CD14-positive monocyte (primary cell): ENCODE measurements at regions not wholly inside any gene's neighbourhood (a gene's known extent, or its start where the extent isn't known, plus 50 kb on each side); places are given as distances from the start of the nearest gene placed in this dataset.
"Not testable (repeated sequence)": the region's sequence is repeated elsewhere in the genome, so short reads cannot be mapped to it uniquely, and the experiment has no call there.

Experiments
- DNase-seq, 3 donors: peaks; one replicate each; pipeline ENCODE4 v3.0.0-alpha.2; 2011 to 2022
- H2AFZ ChIP-seq: 2 replicates; pipeline ENCODE4 v1.6.0; 2012; ENCODE audit warnings: mild to moderate bottlenecking, low read depth, low read length, inconsistent platforms; ENCODE audit not compliant: insufficient read depth, poor library complexity, severe bottlenecking
- H3K27ac ChIP-seq, 2 donors: 1 replicate in 1 of 2; 2 replicates in 1 of 2; pipeline ENCODE4 v1.5.1; 2012 to 2013; ENCODE audit warnings: low read length in 2 of 2, control low read depth in 1 of 2, inconsistent platforms in 1 of 2, low read depth in 1 of 2, mild to moderate bottlenecking in 1 of 2
- H3K27me3 ChIP-seq, 2 donors: one replicate each; pipeline versions ENCODE4 v1.6.0 to v1.6.1; 2011 to 2013; ENCODE audit warnings: low read length in 2 of 2; ENCODE audit not compliant: control insufficient read depth in 2 of 2, insufficient read depth in 2 of 2
- H3K36me3 ChIP-seq, 2 donors: replicated peaks in 1 of 2; 1 replicate in 1 of 2; 2 replicates in 1 of 2; pipeline versions ENCODE4 v1.5.1 to v1.6.1; 2012 to 2013; ENCODE audit warnings: low read length in 2 of 2, control low read depth in 1 of 2, inconsistent platforms in 1 of 2, mild to moderate bottlenecking in 1 of 2; ENCODE audit not compliant: insufficient read depth in 2 of 2, control insufficient read depth in 1 of 2
- H3K4me1 ChIP-seq, 2 donors: 1 replicate in 1 of 2; 2 replicates in 1 of 2; pipeline versions ENCODE4 v1.5.1 to v1.6.1; 2012 to 2013; ENCODE audit warnings: low read length in 2 of 2, control low read depth in 1 of 2, inconsistent platforms in 1 of 2, mild to moderate bottlenecking in 1 of 2, moderate library complexity in 1 of 2; ENCODE audit not compliant: insufficient read depth in 2 of 2, control insufficient read depth in 1 of 2
- H3K4me2 ChIP-seq: replicated peaks from 2 replicates; pipeline ENCODE3; 2012; ENCODE audit warnings: low read length, moderate library complexity, mild to moderate bottlenecking; ENCODE audit not compliant: poor library complexity, severe bottlenecking; ENCODE audit errors: extremely low read depth
- H3K4me3 ChIP-seq, 3 experiments: fragments of 200-600 bp in 1 of 3; sonication (generic) in 1 of 3; replicated peaks in 1 of 3; 1 replicate in 2 of 3; 2 replicates in 1 of 3; pipeline ENCODE4 v1.5.1; 2011 to 2013; ENCODE audit warnings: low read length in 3 of 3, mild to moderate bottlenecking in 3 of 3, control low read depth in 2 of 3, low read depth in 2 of 3, inconsistent platforms in 1 of 3, moderate library complexity in 1 of 3
- H3K79me2 ChIP-seq: 2 replicates; pipeline ENCODE4 v1.6.0; 2012; ENCODE audit warnings: mild to moderate bottlenecking, control low read depth, inconsistent platforms, low read length, moderate library complexity; ENCODE audit not compliant: insufficient read depth
- H3K9ac ChIP-seq: 2 replicates; pipeline ENCODE4 v1.6.0; 2017; ENCODE audit warnings: low read length, mild to moderate bottlenecking; ENCODE audit not compliant: insufficient read depth, poor library complexity, severe bottlenecking
- H3K9me3 ChIP-seq, 2 donors: replicated peaks in 1 of 2; 1 replicate in 1 of 2; 2 replicates in 1 of 2; pipeline versions ENCODE4 v1.5.1 to v1.6.1; 2012 to 2013; ENCODE audit warnings: low read length in 2 of 2, control low read depth in 1 of 2; ENCODE audit not compliant: control insufficient read depth in 1 of 2, insufficient read depth in 1 of 2
- H4K20me1 ChIP-seq: 2 replicates; pipeline ENCODE4 v1.6.0; 2012; ENCODE audit warnings: mild to moderate bottlenecking, low read length, control low read depth, moderate library complexity; ENCODE audit not compliant: insufficient read depth
- H3K27ac Mint-ChIP-seq, 7 donors: one replicate each; pipeline ENCODE4 v1.8.0; 2020; ENCODE audit warnings: mild to moderate bottlenecking in 7 of 7, mixed read lengths in 7 of 7, moderate library complexity in 6 of 7, inconsistent platforms in 2 of 7
- H3K27me3 Mint-ChIP-seq, 3 donors: one replicate each; pipeline ENCODE4 v1.8.0; 2021 to 2022; ENCODE audit warnings: low read depth in 3 of 3, mild to moderate bottlenecking in 3 of 3, mixed read lengths in 3 of 3, moderate library complexity in 3 of 3, inconsistent platforms in 1 of 3
- H3K36me3 Mint-ChIP-seq, 2 donors: one replicate each; pipeline ENCODE4 v1.8.0; 2020; ENCODE audit warnings: mixed read lengths in 2 of 2, inconsistent platforms in 1 of 2, mild to moderate bottlenecking in 1 of 2
- H3K4me1 Mint-ChIP-seq: one replicate; pipeline ENCODE4 v1.8.0; 2020; ENCODE audit warnings: mild to moderate bottlenecking, mixed read lengths
- H3K4me3 Mint-ChIP-seq, 2 donors: one replicate each; pipeline ENCODE4 v1.8.0; 2020; ENCODE audit warnings: mild to moderate bottlenecking in 2 of 2, mixed read lengths in 2 of 2, moderate library complexity in 1 of 2
- H3K9me3 Mint-ChIP-seq, 7 donors: one replicate each; pipeline ENCODE4 v1.8.0; 2020 to 2022; ENCODE audit warnings: mixed read lengths in 7 of 7, mild to moderate bottlenecking in 6 of 7, moderate library complexity in 6 of 7, inconsistent platforms in 2 of 7
- WGBS: methylation state at CpG from one replicate; pipeline ENCODE4 v1.1.5; 2013; ENCODE audit warnings: missing lambda C conversion rate; ENCODE audit not compliant: insufficient coverage; 5-methylcytosine and 5-hydroxymethylcytosine counted together
- intact Hi-C, 2 donors: fragments of 100-400 bp; cut with micrococcal nuclease; formaldehyde crosslinking; loops; one replicate each; pipeline versions ENCODE4 v1.15.0 to v1.15.1; 2023
- TF ChIP-seq, protein P1 (sequence below): fragments of 200-600 bp; IDR thresholded peaks from one replicate; pipeline ENCODE4 v1.8.0; 2022; ENCODE audit warnings: antibody characterized with exemption, mild to moderate bottlenecking

DNA sequence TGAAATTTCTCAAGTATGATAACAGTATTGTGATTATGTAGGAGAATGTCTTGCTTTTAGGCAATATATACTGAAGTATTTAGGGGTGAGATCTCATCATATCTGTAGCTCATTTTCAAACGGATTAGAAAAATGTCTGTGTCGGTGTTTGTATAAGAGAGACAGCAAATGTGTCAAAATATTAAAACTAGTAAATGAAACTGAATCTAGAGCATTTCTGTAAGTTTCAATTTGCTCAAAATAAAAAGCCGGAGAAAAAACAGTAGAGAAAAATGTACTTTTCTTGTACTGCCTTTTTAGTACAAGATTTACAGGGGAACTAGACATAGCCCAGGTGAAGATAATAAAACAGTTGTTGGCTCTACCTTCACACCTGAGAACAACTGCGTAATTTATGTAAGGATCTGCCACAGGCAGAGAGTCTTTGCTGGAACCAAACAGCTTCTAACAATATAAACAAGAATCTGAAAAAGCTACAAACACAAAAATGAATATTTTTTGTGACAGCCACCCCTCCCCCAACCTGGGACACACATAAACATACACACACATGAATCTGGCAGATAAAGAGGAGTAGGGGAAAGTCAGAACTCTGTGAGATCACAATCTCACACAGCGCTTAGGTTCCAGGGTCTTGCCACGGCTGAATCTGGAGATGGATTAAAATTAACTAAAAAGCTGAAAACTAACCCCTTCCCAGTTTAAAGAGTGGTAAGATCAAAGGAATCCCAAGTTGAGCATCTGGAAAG lies 153.3 kb downstream of the AVL9 start:
- Histone ChIP-seq H3K36me3 (no peaks in the 10 kb centered on the region), H3K4me3 (no peak overlapping the region), H2AFZ (no peak overlapping the region), H3K4me1 (no peaks in the 10 kb centered on the region), H3K27me3 (no peaks in the 10 kb centered on the region), H4K20me1 (no peaks in the 10 kb centered on the region), H3K9me3 (no peaks in the 10 kb centered on the region), H3K27ac (no peak overlapping the region), H3K4me2 (no peak overlapping the region), H3K79me2 (no peaks in the 10 kb centered on the region), H3K9ac (no peak overlapping the region)
- Mint-ChIP-seq H3K27me3 (no peaks in the 10 kb centered on the region), H3K36me3 (peaks cover 0 to 2% of the 10 kb centered on the region in 2 donors), H3K4me1 (peaks cover 8% of the 10 kb centered on the region), H3K9me3 (peaks cover 0 to 2% (median 0%) of the 10 kb centered on the region in 7 donors), H3K27ac (no peak overlapping the region), H3K4me3 (no peak overlapping the region)
- no CpG with 5 or more reads among the region's 6 CpGs for WGBS
- no peak for DNase-seq
- TF ChIP-seq, protein P1, sequence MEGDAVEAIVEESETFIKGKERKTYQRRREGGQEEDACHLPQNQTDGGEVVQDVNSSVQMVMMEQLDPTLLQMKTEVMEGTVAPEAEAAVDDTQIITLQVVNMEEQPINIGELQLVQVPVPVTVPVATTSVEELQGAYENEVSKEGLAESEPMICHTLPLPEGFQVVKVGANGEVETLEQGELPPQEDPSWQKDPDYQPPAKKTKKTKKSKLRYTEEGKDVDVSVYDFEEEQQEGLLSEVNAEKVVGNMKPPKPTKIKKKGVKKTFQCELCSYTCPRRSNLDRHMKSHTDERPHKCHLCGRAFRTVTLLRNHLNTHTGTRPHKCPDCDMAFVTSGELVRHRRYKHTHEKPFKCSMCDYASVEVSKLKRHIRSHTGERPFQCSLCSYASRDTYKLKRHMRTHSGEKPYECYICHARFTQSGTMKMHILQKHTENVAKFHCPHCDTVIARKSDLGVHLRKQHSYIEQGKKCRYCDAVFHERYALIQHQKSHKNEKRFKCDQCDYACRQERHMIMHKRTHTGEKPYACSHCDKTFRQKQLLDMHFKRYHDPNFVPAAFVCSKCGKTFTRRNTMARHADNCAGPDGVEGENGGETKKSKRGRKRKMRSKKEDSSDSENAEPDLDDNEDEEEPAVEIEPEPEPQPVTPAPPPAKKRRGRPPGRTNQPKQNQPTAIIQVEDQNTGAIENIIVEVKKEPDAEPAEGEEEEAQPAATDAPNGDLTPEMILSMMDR = no peak
- intact Hi-C loops = no loop called here

DNA sequence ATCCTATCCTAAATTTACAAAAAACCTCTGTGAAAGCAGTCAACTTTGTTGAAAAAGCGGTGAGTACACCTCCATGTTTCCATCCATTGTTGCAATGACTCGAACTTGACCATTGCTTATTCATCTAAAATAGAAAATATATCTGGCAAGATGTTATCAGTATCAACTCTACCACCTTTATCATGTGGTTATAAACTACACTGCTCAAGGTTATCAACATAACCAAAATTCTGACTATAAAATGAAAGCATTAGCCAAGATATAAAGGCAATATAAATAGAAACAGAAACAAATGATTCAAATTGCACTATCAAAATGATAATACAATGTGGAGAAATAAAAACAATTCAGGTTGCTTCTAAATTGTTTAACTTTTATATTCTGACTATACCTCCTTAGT lies 150.0 kb downstream of the AVL9 start:
- H3K27ac Mint-ChIP-seq, H4K20me1 ChIP-seq, H3K27me3 Mint-ChIP-seq, H3K27me3 ChIP-seq, H3K36me3 Mint-ChIP-seq, DNase-seq, H3K27ac ChIP-seq, H3K4me3 ChIP-seq, intact Hi-C loops, H3K9me3 ChIP-seq, H3K4me3 Mint-ChIP-seq, H3K9me3 Mint-ChIP-seq, H3K9ac ChIP-seq, H3K36me3 ChIP-seq, H3K79me2 ChIP-seq, H3K4me1 Mint-ChIP-seq, H3K4me1 ChIP-seq, H3K4me2 ChIP-seq, H2AFZ ChIP-seq: not testable (repeated sequence)
- no CpG with 5 or more reads among the region's 2 CpGs for WGBS
